Uterus (tissue), 2 donors: ENCODE measurements at regions not wholly inside any gene's neighbourhood (a gene's known extent, or its start where the extent isn't known, plus 50 kb on each side); places are given as distances from the start of the nearest gene placed in this dataset.

Experiments
- CTCF ChIP-seq, 4 experiments: fragments of 200-600 bp in 2 of 4; fragments of 450-650 bp in 2 of 4; sonication (generic) in 2 of 4; IDR thresholded peaks; one replicate each; pipeline ENCODE4 v1.5.1; 2016 to 2019; ENCODE audit warnings: antibody characterized with exemption in 4 of 4, mild to moderate bottlenecking in 2 of 4, moderate library complexity in 1 of 4
- POLR2A ChIP-seq, 2 donors: fragments of 450-650 bp; IDR thresholded peaks; one replicate each; pipeline ENCODE4 v1.6.1; 2016; ENCODE audit warnings: antibody characterized with exemption in 2 of 2, mild to moderate bottlenecking in 1 of 2, moderate library complexity in 1 of 2

GRCh38 chr1:213523781-213524398 is 463.9 kb upstream of the PROX1 start:
- TF ChIP-seq CTCF (IDR thresholded peaks at IDR 0.05) = no peak
- no peak for TF ChIP-seq POLR2A (IDR thresholded peaks at IDR 0.05)
